Ishikawa (cell line): ENCODE measurements at regions not wholly inside any gene's neighbourhood (a gene's known extent, or its start where the extent isn't known, plus 50 kb on each side); places are given as distances from the start of the nearest gene placed in this dataset.

Source experiments
- CEBPB ChIP-seq: IDR thresholded peaks from 2 replicates; pipeline ENCODE4 v1.6.1; 2012
- CREB1 ChIP-seq: IDR thresholded peaks from 2 replicates; pipeline ENCODE4 v1.6.1; 2012; ENCODE audit warnings: low read depth
- EGR1 ChIP-seq: IDR thresholded peaks from 2 replicates; pipeline ENCODE4 v1.6.1; 2012
- EP300 ChIP-seq: IDR thresholded peaks from 2 replicates; pipeline ENCODE4 v1.6.1; 2012; ENCODE audit warnings: borderline replicate concordance
- FOXM1 ChIP-seq: IDR thresholded peaks from 2 replicates; pipeline ENCODE4 v1.6.1; 2012; ENCODE audit warnings: low read depth, borderline replicate concordance
- MAX ChIP-seq: IDR thresholded peaks from 2 replicates; pipeline ENCODE4 v1.6.1; 2012
- NFIC ChIP-seq: IDR thresholded peaks from 2 replicates; pipeline ENCODE4 v1.6.1; 2012
- RAD21 ChIP-seq: IDR thresholded peaks from 2 replicates; pipeline ENCODE4 v1.6.1; 2012; ENCODE audit warnings: low read depth
- REST ChIP-seq: IDR thresholded peaks from 2 replicates; pipeline ENCODE4 v1.6.1; 2012; ENCODE audit warnings: low read depth, mild to moderate bottlenecking
- TAF1 ChIP-seq: IDR thresholded peaks from 2 replicates; pipeline ENCODE4 v1.6.1; 2012; ENCODE audit warnings: low read depth, mild to moderate bottlenecking
- TCF12 ChIP-seq: IDR thresholded peaks from 2 replicates; pipeline ENCODE4 v1.6.1; 2012; ENCODE audit warnings: low read depth
- TEAD4 ChIP-seq: IDR thresholded peaks from 2 replicates; pipeline ENCODE4 v1.6.1; 2012
- YY1 ChIP-seq: IDR thresholded peaks from 2 replicates; pipeline ENCODE4 v1.6.1; 2012; ENCODE audit warnings: low read depth
- ZBTB7A ChIP-seq: IDR thresholded peaks from 2 replicates; pipeline ENCODE4 v1.6.1; 2012; ENCODE audit warnings: low read depth
- TF ChIP-seq, protein P1 (sequence below): IDR thresholded peaks from 2 replicates; pipeline ENCODE4 v1.6.1; 2012

GRCh38 chr18:1018181-1018681 is 113.6 kb downstream of the ADCYAP1 start:
- no peak for TF ChIP-seq RAD21
- no peak for TF ChIP-seq EP300
- TF ChIP-seq, protein P1, sequence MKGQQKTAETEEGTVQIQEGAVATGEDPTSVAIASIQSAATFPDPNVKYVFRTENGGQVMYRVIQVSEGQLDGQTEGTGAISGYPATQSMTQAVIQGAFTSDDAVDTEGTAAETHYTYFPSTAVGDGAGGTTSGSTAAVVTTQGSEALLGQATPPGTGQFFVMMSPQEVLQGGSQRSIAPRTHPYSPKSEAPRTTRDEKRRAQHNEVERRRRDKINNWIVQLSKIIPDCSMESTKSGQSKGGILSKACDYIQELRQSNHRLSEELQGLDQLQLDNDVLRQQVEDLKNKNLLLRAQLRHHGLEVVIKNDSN: no peak
- TF ChIP-seq TEAD4: no peak
- no peak for TF ChIP-seq YY1
- TF ChIP-seq CEBPB: no peak
- no peak for TF ChIP-seq NFIC
- TF ChIP-seq ZBTB7A: no peak
- TF ChIP-seq TAF1: no peak

GRCh38 chr18:1019191-1019590 is 114.5 kb downstream of the ADCYAP1 start:
- TF ChIP-seq EP300: no peak
- TF ChIP-seq EGR1: no peak
- no peak for TF ChIP-seq RAD21
- TF ChIP-seq TAF1: no peak
- TF ChIP-seq TEAD4: no peak
- TF ChIP-seq, protein P1: no peak
- no peak for TF ChIP-seq CREB1
- TF ChIP-seq MAX: no peak

DNA sequence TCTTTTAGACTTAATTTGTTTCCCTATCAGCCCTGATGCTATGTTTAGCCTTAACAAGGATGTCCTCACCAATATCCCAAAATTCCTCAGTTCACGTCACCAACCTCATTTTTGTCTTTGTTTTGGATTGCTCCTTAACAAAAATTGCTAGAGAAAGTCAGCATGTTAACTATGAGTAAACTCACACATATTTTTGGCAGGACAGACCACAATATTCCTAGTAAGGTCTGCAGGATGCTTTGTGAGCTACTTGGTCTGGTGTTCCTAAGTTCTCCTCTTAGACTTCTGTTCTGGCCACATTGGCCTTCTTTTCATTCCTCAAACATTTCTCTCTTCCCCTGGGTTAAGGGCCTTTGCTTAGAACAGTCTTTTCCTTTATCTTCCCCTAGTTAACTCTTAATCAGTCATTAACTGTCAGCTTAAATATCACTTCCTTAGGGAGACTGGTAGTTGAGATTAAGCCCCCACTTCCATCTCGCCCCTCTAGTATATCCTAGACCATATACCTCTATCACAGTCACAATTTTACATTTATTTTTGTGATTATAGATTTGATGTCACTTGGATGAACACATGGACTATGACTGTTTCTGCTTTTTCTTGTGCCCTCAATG is 116.2 kb downstream of the ADCYAP1 start:
- TF ChIP-seq EGR1 (no peak), REST (no peak)

DNA sequence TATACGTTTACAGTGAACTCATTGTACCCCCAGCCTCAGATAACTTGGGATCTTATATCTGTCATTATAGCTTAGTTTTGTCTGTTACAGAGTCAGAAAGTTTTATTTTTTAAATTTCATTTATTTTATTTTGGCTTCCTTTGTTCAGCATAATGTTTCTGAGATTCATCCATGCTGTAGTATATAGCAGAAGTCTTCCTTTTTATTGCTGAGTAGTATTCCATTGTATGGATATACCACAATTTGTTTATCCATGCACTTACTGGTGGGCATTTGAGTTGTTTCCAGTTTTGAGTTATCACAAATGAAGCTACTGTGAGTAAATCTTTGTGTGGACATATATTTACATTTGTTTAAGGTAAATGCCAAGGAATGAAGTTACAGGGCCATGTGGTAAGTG is 122.3 kb downstream of the ADCYAP1 start:
- no peak for TF ChIP-seq ZBTB7A
- TF ChIP-seq YY1: no peak
- TF ChIP-seq, protein P1: no peak
- no peak for TF ChIP-seq CREB1
- no peak for TF ChIP-seq RAD21
- TF ChIP-seq CEBPB: no peak
- TF ChIP-seq REST: no peak
- TF ChIP-seq EP300: no peak
- TF ChIP-seq FOXM1: no peak

GRCh38 chr18:1034971-1035370 is 130.3 kb downstream of the ADCYAP1 start:
- TF ChIP-seq FOXM1 (no peak), NFIC (no peak), EGR1 (no peak), EP300 (no peak), TCF12 (no peak), REST (no peak), TEAD4 (no peak), CEBPB (no peak), RAD21 (no peak), CREB1 (no peak)
- TF ChIP-seq, protein P1: no peak
